NCI-H510A (cell line): ENCODE measurements at regions not wholly inside any gene's neighbourhood (a gene's known extent, or its start where the extent isn't known, plus 50 kb on each side); places are given as distances from the start of the nearest gene placed in this dataset.

ENCODE experiments used
- DNase-seq: peaks from one replicate; lab custom pipeline; 2025; lab: John Stamatoyannopoulos, UW

- no peak for DNase-seq
These were observed 53.6 kb upstream of the EPCAM start for GRCh38 chr2:47315475-47315874.

- no peak for DNase-seq
These were observed 55.4 kb upstream of the EPCAM start for GRCh38 chr2:47313728-47314127.

- no peak for DNase-seq
These were observed 55.9 kb upstream of the EPCAM start for GRCh38 chr2:47313141-47313691.

GRCh38 chr2:47312491-47312850, 56.6 kb upstream of the EPCAM start:
- no peak for DNase-seq

- no peak for DNase-seq
These were observed 57.2 kb upstream of the EPCAM start for GRCh38 chr2:47311764-47312490.

GRCh38 chr2:47310801-47311560, 58.1 kb upstream of the EPCAM start:
- DNase-seq = no peak

GRCh38 chr2:47309952-47310800, 58.9 kb upstream of the EPCAM start:
- DNase-seq = no peak

- DNase-seq = no peak
These were observed 59.6 kb upstream of the EPCAM start for GRCh38 chr2:47309472-47309951.

GRCh38 chr2:47307066-47307465, 62.0 kb upstream of the EPCAM start:
- no peak for DNase-seq

- no peak for DNase-seq
These were observed 64.5 kb upstream of the EPCAM start for GRCh38 chr2:47304654-47305053.

GRCh38 chr2:47303341-47304148, 65.6 kb upstream of the EPCAM start:
- DNase-seq = no peak

- DNase-seq = no peak
These were observed 66.8 kb upstream of the EPCAM start for GRCh38 chr2:47302308-47302707.

- DNase-seq = no peak
These were observed 67.4 kb upstream of the EPCAM start for GRCh38 chr2:47301731-47302130.

- DNase-seq = no peak
These were observed 67.9 kb upstream of the EPCAM start for GRCh38 chr2:47301277-47301618.

- no peak for DNase-seq
These were observed 68.4 kb upstream of the EPCAM start for GRCh38 chr2:47300609-47301276.

- DNase-seq = no peak
These were observed 69.0 kb upstream of the EPCAM start for GRCh38 chr2:47300081-47300480.

GRCh38 chr2:47299555-47299954, 69.6 kb upstream of the EPCAM start:
- DNase-seq = no peak

GRCh38 chr2:47298771-47299170, 70.3 kb upstream of the EPCAM start:
- DNase-seq = no peak

- no peak for DNase-seq
These were observed 71.2 kb upstream of the EPCAM start for GRCh38 chr2:47297767-47298425.

GRCh38 chr2:47295981-47296635, 73.0 kb upstream of the EPCAM start:
- no peak for DNase-seq
